ENCODE measurements at regions not wholly inside any gene's neighbourhood (a gene's known extent, or its start where the extent isn't known, plus 50 kb on each side); places are given as distances from the start of the nearest gene placed in this dataset.
"Not testable (repeated sequence)": the region's sequence is repeated elsewhere in the genome, so short reads cannot be mapped to it uniquely, and the experiment has no call there.

DNA sequence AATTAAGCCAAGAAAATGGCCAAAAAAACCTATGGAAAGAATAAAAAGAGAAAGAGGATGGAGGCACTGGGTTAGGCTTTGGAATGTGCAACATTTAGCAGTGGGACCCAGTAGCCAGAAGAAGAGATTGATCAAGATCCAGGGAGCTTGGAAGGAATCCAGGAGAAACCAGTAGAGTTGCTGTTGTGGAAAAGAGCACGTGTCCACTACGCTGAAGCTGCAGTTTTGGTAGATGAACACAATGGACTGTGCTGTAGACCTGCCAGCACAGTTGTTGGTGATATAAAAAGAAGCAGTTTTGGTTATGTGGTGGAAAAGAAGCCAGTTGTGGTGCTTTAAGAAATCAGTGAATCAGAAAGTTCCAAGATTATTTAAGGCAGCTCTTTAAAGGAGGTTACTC, 802.2 kb upstream of the POM121L12 start:
- Mint-ChIP-seq H3K27ac (no peak overlapping the region), H3K27me3 (no peaks in the 10 kb centered on the region), H3K4me1 (no peaks in the 10 kb centered on the region), H3K4me3 (no peak overlapping the region), H3K36me3 (ENCODE audit: low read depth) (no peaks in the 10 kb centered on the region), H3K9me3 (peaks cover 27% of the 10 kb centered on the region)
- ATAC-seq = no peak
- DNase-seq = no peak

DNA sequence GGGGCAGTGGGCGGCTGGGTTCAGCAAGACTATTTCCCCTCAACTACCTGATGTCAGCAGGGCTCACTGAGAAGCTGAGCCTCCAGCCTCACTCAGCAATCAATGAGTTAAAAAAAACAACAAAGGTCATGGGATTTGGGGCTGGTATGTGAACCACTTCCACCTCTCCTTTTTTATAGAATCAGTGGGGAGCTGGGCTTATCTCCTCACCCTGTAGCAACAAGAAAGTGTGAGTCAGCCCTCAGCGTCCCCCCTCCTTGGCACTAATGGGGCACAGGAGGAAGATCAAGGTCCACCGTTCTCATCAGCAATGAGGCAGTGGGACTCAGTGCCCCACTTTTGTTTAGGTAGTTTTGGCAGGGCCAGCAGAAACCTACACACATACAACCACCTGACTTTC, 823.5 kb upstream of the POM121L12 start:
- Mint-ChIP-seq H3K4me1 (no peaks in the 10 kb centered on the region), H3K36me3 (ENCODE audit: low read depth) (no peaks in the 10 kb centered on the region), H3K9me3 (peaks cover 10% of the 10 kb centered on the region), H3K27me3 (no peaks in the 10 kb centered on the region), H3K27ac (no peak overlapping the region), H3K4me3 (no peak overlapping the region)
- ATAC-seq (no peak), DNase-seq (no peak)

DNA sequence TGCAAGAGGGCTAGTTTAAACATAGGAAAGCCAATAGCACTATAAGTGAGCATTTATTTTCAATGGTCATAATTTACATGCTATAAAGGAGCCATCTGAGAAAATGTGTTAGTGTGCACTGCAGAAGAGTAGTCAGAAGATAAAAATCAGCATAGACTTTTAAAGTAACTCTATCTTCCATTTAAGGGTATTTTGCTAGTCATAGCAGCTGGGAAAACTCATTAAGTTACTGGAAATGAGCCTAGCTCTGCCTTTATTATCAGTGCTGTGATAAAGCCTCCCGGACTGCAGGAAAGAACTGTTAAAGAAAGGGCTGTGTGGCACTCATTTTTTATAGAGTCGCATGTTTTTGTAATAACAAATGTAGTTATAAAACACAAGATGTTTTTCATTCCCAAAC, 825.8 kb upstream of the POM121L12 start:
- H3K4me3 Mint-ChIP-seq = no peak overlapping the region
- no peaks in the 10 kb centered on the region for H3K27me3 Mint-ChIP-seq
- DNase-seq = no peak
- H3K36me3 Mint-ChIP-seq (ENCODE audit: low read depth) = no peaks in the 10 kb centered on the region
- no peaks in the 10 kb centered on the region for H3K4me1 Mint-ChIP-seq
- H3K9me3 Mint-ChIP-seq = peaks cover 10% of the 10 kb centered on the region
- ATAC-seq = no peak
- no peak overlapping the region for H3K27ac Mint-ChIP-seq

- no peaks in the 10 kb centered on the region for H3K36me3 Mint-ChIP-seq (ENCODE audit: low read depth)
- no peak overlapping the region for H3K4me3 Mint-ChIP-seq
- peaks cover 13% of the 10 kb centered on the region for H3K9me3 Mint-ChIP-seq
- ATAC-seq = no peak
- H3K27me3 Mint-ChIP-seq = no peaks in the 10 kb centered on the region
- H3K4me1 Mint-ChIP-seq = no peaks in the 10 kb centered on the region
- no peak overlapping the region for H3K27ac Mint-ChIP-seq
- no peak for DNase-seq
Observed at GRCh38 chr7:52197221-52197620, 838.2 kb upstream of the POM121L12 start.

DNA sequence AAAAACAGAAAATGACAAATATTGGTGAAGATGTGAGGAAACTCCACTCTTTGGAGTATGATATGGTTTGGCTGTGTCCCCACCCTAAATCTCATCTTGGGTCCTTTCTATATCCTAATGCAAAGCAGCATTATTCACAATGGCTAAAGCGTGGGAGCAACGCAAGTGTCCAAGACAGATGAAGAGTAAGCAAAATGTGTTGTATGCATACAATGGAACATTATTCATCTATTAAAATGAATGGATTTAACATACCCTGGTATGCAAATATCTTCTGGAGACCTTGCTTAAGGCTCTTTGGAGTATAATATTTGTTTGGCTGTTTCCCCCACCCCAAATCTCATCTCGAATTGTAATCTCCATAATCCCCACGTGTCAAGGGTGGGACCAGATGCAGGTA, 839.8 kb upstream of the POM121L12 start:
- H3K9me3 Mint-ChIP-seq = peaks cover 17% of the 10 kb centered on the region
- no peaks in the 10 kb centered on the region for H3K4me1 Mint-ChIP-seq
- no peak overlapping the region for H3K4me3 Mint-ChIP-seq
- no peaks in the 10 kb centered on the region for H3K27me3 Mint-ChIP-seq
- DNase-seq = no peak
- H3K27ac Mint-ChIP-seq = no peak overlapping the region
- ATAC-seq = no peak
- no peaks in the 10 kb centered on the region for H3K36me3 Mint-ChIP-seq (ENCODE audit: low read depth)

GRCh38 chr7:52189153-52189778, 846.2 kb upstream of the POM121L12 start:
- Mint-ChIP-seq H3K27ac (no peak overlapping the region), H3K4me1 (no peaks in the 10 kb centered on the region), H3K27me3 (no peaks in the 10 kb centered on the region), H3K9me3 (peaks cover 11% of the 10 kb centered on the region), H3K4me3 (no peak overlapping the region), H3K36me3 (ENCODE audit: low read depth) (no peaks in the 10 kb centered on the region)
- DNase-seq (no peak), ATAC-seq (no peak)

GRCh38 chr7:52184006-52184703, 851.3 kb upstream of the POM121L12 start:
- DNase-seq (no peak), ATAC-seq (no peak)
- Mint-ChIP-seq H3K27ac (no peak overlapping the region), H3K9me3 (peaks cover 13% of the 10 kb centered on the region), H3K36me3 (ENCODE audit: low read depth) (no peaks in the 10 kb centered on the region), H3K4me3 (no peak overlapping the region), H3K4me1 (no peaks in the 10 kb centered on the region), H3K27me3 (no peaks in the 10 kb centered on the region)

GRCh38 chr7:52179934-52180333, 855.5 kb upstream of the POM121L12 start:
- no peak for DNase-seq
- Mint-ChIP-seq H3K4me3 (no peak overlapping the region), H3K4me1 (no peaks in the 10 kb centered on the region), H3K27me3 (no peaks in the 10 kb centered on the region), H3K27ac (no peak overlapping the region), H3K36me3 (ENCODE audit: low read depth) (no peaks in the 10 kb centered on the region), H3K9me3 (peaks cover 20% of the 10 kb centered on the region)
- no peak for ATAC-seq

DNA sequence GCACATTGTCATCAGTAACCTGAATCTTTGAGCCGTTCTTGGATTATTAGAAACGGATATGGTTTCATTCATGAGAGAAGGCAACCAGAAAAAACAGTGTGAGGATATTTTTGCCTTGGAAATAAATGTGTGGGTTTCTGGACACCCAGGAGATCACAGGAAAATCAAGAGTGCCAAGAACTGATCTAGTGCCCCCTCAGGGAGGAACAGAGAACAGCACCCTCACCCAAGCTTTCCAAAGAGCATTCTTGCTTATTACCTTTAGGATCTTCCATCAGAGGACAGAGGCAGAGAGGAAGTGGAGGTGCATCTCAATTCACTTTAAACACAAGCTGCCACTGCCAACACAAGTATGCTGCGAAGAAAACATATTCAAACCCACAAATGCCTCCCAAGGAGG, 851.5 kb upstream of the COBL start:
- H3K36me3 Mint-ChIP-seq (ENCODE audit: low read depth) = no peaks in the 10 kb centered on the region
- no peaks in the 10 kb centered on the region for H3K27me3 Mint-ChIP-seq
- no peaks in the 10 kb centered on the region for H3K4me1 Mint-ChIP-seq
- DNase-seq (no peak), ATAC-seq (no peak)
- no peak overlapping the region for H3K27ac Mint-ChIP-seq
- no peak overlapping the region for H3K4me3 Mint-ChIP-seq
- H3K9me3 Mint-ChIP-seq = peaks cover 17% of the 10 kb centered on the region

GRCh38 chr7:52163311-52163710, 846.7 kb upstream of the COBL start:
- no peaks in the 10 kb centered on the region for H3K4me1 Mint-ChIP-seq
- DNase-seq = no peak
- H3K4me3 Mint-ChIP-seq = no peak overlapping the region
- no peak for ATAC-seq
- peaks cover 16% of the 10 kb centered on the region for H3K9me3 Mint-ChIP-seq
- H3K27ac Mint-ChIP-seq = no peak overlapping the region
- no peaks in the 10 kb centered on the region for H3K27me3 Mint-ChIP-seq
- no peaks in the 10 kb centered on the region for H3K36me3 Mint-ChIP-seq (ENCODE audit: low read depth)

DNA sequence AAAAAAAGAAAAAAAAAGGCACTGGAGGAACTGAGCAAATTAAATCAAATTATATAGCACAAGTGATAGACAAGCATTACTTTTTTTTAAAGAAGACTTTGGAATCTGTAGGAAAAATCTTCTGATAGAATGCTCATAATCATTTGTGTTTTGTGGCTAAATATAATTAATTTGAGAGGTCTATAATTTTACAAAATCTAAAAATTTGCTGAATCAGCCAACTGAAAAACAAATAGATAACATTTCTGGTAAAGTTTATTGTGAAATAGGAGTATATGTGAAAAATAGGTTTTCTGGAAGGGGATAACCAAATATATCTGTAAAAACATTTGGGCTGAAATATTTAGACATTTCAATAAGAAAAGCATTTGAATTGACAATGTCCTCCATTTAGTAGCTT, 844.9 kb upstream of the COBL start:
- no peaks in the 10 kb centered on the region for H3K27me3 Mint-ChIP-seq
- peaks cover 16% of the 10 kb centered on the region for H3K9me3 Mint-ChIP-seq
- no peaks in the 10 kb centered on the region for H3K36me3 Mint-ChIP-seq (ENCODE audit: low read depth)
- no peak overlapping the region for H3K27ac Mint-ChIP-seq
- no peak overlapping the region for H3K4me3 Mint-ChIP-seq
- ATAC-seq = no peak
- no peak for DNase-seq
- H3K4me1 Mint-ChIP-seq = no peaks in the 10 kb centered on the region

DNA sequence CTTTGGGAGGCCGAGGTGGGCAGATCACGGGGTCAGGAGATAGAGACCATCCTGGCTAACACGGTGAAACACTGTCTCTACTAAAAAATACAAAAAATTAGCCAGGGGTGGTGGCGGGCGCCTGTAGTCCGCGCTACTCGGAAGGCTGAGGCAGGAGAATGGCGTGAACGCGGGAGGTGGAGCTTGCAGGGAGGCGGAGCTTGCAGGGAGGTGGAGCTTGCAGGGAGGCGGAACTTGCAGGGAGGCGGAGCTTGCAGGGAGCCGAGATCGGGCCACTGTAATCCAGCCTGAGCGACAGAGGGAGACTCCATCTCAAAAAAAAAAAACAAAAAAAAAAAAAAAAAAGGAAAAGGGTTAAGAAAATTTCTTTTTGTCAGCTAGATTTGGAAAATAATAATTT, 842.8 kb upstream of the COBL start:
- H3K27ac Mint-ChIP-seq; H3K4me3 Mint-ChIP-seq; H3K36me3 Mint-ChIP-seq (ENCODE audit: low read depth); ATAC-seq; H3K27me3 Mint-ChIP-seq; DNase-seq; H3K4me1 Mint-ChIP-seq: not testable (repeated sequence)
- H3K9me3 Mint-ChIP-seq = peaks cover 12% of the 10 kb centered on the region

DNA sequence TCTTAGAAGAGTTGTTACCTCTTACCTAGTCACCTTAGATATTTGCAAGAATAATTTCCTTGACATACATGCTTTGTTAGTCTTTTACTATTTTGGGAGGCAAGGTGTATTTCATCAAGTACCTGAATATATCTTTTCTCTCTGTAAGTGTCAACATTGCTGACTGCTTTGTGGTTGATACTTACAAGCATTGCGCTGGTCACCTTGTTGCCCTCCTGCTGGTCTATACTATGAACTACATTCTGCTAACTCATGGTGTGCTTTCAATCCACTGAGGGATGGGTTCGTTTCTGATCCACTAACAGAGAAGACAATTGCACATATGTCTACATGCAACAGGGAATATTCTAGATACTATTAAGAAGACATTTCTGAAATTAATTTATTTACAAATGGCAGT, 837.8 kb upstream of the COBL start:
- Mint-ChIP-seq H3K27me3 (no peaks in the 10 kb centered on the region), H3K9me3 (peaks cover 8% of the 10 kb centered on the region), H3K36me3 (ENCODE audit: low read depth) (no peaks in the 10 kb centered on the region), H3K4me1 (no peaks in the 10 kb centered on the region), H3K27ac (no peak overlapping the region), H3K4me3 (no peak overlapping the region)
- ATAC-seq = no peak
- no peak for DNase-seq

GRCh38 chr7:52151559-52151958, 835.0 kb upstream of the COBL start:
- Mint-ChIP-seq H3K4me3 (no peak overlapping the region), H3K27ac (no peak overlapping the region), H3K9me3 (no peaks in the 10 kb centered on the region), H3K27me3 (no peaks in the 10 kb centered on the region), H3K4me1 (no peaks in the 10 kb centered on the region), H3K36me3 (ENCODE audit: low read depth) (no peaks in the 10 kb centered on the region)
- no peak for ATAC-seq
- no peak for DNase-seq

GRCh38 chr7:52150952-52151351, 834.3 kb upstream of the COBL start:
- Mint-ChIP-seq H3K27me3 (no peaks in the 10 kb centered on the region), H3K9me3 (no peaks in the 10 kb centered on the region), H3K36me3 (ENCODE audit: low read depth) (no peaks in the 10 kb centered on the region), H3K4me3 (no peak overlapping the region), H3K27ac (no peak overlapping the region), H3K4me1 (no peaks in the 10 kb centered on the region)
- no peak for DNase-seq
- no peak for ATAC-seq
